Uterus (tissue), 3 donors: ENCODE measurements at regions not wholly inside any gene's neighbourhood (a gene's known extent, or its start where the extent isn't known, plus 50 kb on each side); places are given as distances from the start of the nearest gene placed in this dataset.
"Not testable (repeated sequence)": the region's sequence is repeated elsewhere in the genome, so short reads cannot be mapped to it uniquely, and the experiment has no call there.

ENCODE experiments used
- DNase-seq, 2 donors: peaks; one replicate each; pipeline ENCODE4 v3.0.0-alpha.2; 2019 to 2020
- H3K27ac ChIP-seq, 2 donors: fragments of 200-600 bp; sonication (generic); 1 replicate in 1 of 2; 2 replicates in 1 of 2; pipeline ENCODE4 v1.5.1; 2016 to 2018
- H3K27me3 ChIP-seq, 2 donors: fragments of 200-600 bp; sonication (generic); one replicate each; pipeline ENCODE4 v1.5.1; 2018 to 2019; ENCODE audit warnings: control low read depth in 1 of 2
- H3K36me3 ChIP-seq, 2 donors: fragments of 200-600 bp; sonication (generic); one replicate each; pipeline ENCODE4 v1.5.1; 2019; ENCODE audit warnings: control low read depth in 1 of 2
- H3K4me1 ChIP-seq, 2 donors: fragments of 200-600 bp; sonication (generic); one replicate each; pipeline ENCODE4 v1.5.1; 2018 to 2019; ENCODE audit warnings: control low read depth in 1 of 2
- H3K4me3 ChIP-seq, 2 donors: fragments of 200-600 bp; sonication (generic); 1 replicate in 1 of 2; 2 replicates in 1 of 2; pipeline ENCODE4 v1.5.1; 2018 to 2019; ENCODE audit warnings: mild to moderate bottlenecking in 1 of 2
- H3K9me3 ChIP-seq, 2 donors: fragments of 200-600 bp; sonication (generic); one replicate each; pipeline ENCODE4 v1.5.1; 2019; ENCODE audit warnings: control low read depth in 1 of 2
- POLR2A ChIP-seq, 2 donors: fragments of 450-650 bp; IDR thresholded peaks; one replicate each; pipeline ENCODE4 v1.6.1; 2016; ENCODE audit warnings: antibody characterized with exemption in 2 of 2, mild to moderate bottlenecking in 1 of 2, moderate library complexity in 1 of 2
- intact Hi-C: fragments of 100-400 bp; cut with DNase I; formaldehyde crosslinking; loops from one replicate; pipeline ENCODE4 v1.15.1; 2023; ENCODE audit warnings: low total_unique reads
- TF ChIP-seq, protein P1 (sequence below), 4 experiments: fragments of 200-600 bp in 2 of 4; fragments of 450-650 bp in 2 of 4; sonication (generic) in 2 of 4; IDR thresholded peaks; one replicate each; pipeline ENCODE4 v1.5.1; 2016 to 2019; ENCODE audit warnings: antibody characterized with exemption in 4 of 4, mild to moderate bottlenecking in 2 of 4, moderate library complexity in 1 of 4
- donor health status: DM: yes; HTN: yes; CAD: no.

DNA sequence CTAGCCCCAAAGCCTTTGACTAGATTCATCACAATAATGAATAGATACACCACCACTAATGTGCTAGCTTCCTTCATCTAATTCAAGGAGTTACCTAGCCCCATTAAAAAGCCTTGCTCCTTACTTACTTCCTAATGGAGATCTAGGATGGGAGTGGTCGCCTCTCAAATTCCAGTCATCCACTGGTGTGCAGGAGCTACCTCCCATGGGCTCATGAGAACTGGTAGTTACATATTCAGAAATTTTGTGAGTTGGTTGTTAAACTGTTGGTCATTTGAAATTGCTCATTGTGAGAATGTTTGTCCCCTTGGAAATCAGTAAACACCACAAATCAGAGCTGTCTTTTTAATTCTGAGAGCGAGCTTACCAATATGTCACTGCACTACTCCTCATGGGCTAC is 91.7 kb upstream of the GDNF start:
- H3K4me1 ChIP-seq: no peaks in the 10 kb centered on the region
- DNase-seq: no peak
- no peak overlapping the region for H3K27ac ChIP-seq
- intact Hi-C loops: no loop called here
- no peaks in the 10 kb centered on the region for H3K36me3 ChIP-seq
- H3K4me3 ChIP-seq: no peak overlapping the region
- H3K27me3 ChIP-seq: no peaks in the 10 kb centered on the region
- TF ChIP-seq POLR2A (IDR thresholded peaks at IDR 0.05): no peak
- TF ChIP-seq, protein P1, sequence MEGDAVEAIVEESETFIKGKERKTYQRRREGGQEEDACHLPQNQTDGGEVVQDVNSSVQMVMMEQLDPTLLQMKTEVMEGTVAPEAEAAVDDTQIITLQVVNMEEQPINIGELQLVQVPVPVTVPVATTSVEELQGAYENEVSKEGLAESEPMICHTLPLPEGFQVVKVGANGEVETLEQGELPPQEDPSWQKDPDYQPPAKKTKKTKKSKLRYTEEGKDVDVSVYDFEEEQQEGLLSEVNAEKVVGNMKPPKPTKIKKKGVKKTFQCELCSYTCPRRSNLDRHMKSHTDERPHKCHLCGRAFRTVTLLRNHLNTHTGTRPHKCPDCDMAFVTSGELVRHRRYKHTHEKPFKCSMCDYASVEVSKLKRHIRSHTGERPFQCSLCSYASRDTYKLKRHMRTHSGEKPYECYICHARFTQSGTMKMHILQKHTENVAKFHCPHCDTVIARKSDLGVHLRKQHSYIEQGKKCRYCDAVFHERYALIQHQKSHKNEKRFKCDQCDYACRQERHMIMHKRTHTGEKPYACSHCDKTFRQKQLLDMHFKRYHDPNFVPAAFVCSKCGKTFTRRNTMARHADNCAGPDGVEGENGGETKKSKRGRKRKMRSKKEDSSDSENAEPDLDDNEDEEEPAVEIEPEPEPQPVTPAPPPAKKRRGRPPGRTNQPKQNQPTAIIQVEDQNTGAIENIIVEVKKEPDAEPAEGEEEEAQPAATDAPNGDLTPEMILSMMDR (IDR thresholded peaks at IDR 0.05): no peak
- H3K9me3 ChIP-seq: no peaks in the 10 kb centered on the region

DNA sequence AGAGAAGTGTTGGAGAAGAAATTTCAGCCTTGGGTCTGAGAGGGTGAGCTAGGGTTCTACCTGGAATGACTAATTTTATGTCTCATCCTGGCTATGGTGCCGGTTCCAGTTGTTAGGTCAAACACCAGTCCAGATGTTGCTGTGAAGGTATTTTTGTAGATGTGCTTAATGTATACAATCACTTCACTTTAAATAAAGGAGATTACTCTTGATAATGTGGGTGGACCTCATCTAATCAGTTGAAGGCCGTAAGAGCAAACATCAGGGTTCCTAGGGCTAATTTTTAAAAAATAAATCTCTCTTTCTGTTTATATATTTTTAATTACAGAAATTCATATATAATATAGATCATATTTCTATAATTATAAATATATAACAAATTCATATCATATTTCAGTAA is 90.5 kb upstream of the GDNF start:
- H3K9me3 ChIP-seq: no peaks in the 10 kb centered on the region
- H3K36me3 ChIP-seq: no peaks in the 10 kb centered on the region
- no peak for TF ChIP-seq POLR2A (IDR thresholded peaks at IDR 0.05)
- TF ChIP-seq, protein P1 (IDR thresholded peaks at IDR 0.05): no peak
- H3K27me3 ChIP-seq: no peaks in the 10 kb centered on the region
- H3K4me1 ChIP-seq: no peaks in the 10 kb centered on the region
- H3K4me3 ChIP-seq: no peak overlapping the region
- H3K27ac ChIP-seq: no peak overlapping the region
- intact Hi-C loops: no loop called here
- DNase-seq: no peak

- H3K9me3 ChIP-seq: no peaks in the 10 kb centered on the region
- TF ChIP-seq, protein P1 (IDR thresholded peaks at IDR 0.05): no peak
- no peak for TF ChIP-seq POLR2A (IDR thresholded peaks at IDR 0.05)
- H3K27ac ChIP-seq: no peak overlapping the region
- no peak overlapping the region for H3K4me3 ChIP-seq
- no peaks in the 10 kb centered on the region for H3K36me3 ChIP-seq
- H3K27me3 ChIP-seq: no peaks in the 10 kb centered on the region
- H3K4me1 ChIP-seq: no peaks in the 10 kb centered on the region
- intact Hi-C loops: no loop called here
- no peak for DNase-seq
Observed at GRCh38 chr5:37929791-37930190, 90.0 kb upstream of the GDNF start.

DNA sequence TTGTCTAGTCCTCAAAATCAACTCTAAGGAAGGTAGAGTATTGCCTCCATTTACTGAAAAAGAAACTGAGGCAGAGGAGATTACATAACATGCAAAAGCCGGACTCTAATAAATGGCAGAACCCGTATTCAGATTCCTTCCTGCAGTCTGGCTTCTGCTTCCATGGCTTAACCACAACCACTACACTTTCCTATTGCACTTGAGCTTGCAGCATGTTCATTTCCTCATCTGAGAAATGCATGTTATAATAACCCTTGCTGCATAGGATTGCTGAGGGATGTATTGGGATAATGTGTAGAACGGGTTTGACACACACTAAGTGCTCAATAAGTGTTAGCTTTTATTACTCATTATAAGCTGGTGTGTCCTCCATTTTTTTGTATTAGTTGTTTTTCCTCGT is 87.9 kb upstream of the GDNF start:
- H3K27ac ChIP-seq, H3K4me1 ChIP-seq, H3K9me3 ChIP-seq, DNase-seq, intact Hi-C loops, H3K36me3 ChIP-seq, H3K4me3 ChIP-seq, H3K27me3 ChIP-seq: not testable (repeated sequence)

GRCh38 chr5:37926732-37927131 is 86.9 kb upstream of the GDNF start:
- no peaks in the 10 kb centered on the region for H3K9me3 ChIP-seq
- no peak for DNase-seq
- intact Hi-C loops: no loop called here
- TF ChIP-seq POLR2A (IDR thresholded peaks at IDR 0.05): no peak
- TF ChIP-seq, protein P1 (IDR thresholded peaks at IDR 0.05): no peak
- H3K27ac ChIP-seq: no peak overlapping the region
- H3K27me3 ChIP-seq: no peaks in the 10 kb centered on the region
- H3K36me3 ChIP-seq: no peaks in the 10 kb centered on the region
- H3K4me1 ChIP-seq: no peaks in the 10 kb centered on the region
- H3K4me3 ChIP-seq: no peak overlapping the region

DNA sequence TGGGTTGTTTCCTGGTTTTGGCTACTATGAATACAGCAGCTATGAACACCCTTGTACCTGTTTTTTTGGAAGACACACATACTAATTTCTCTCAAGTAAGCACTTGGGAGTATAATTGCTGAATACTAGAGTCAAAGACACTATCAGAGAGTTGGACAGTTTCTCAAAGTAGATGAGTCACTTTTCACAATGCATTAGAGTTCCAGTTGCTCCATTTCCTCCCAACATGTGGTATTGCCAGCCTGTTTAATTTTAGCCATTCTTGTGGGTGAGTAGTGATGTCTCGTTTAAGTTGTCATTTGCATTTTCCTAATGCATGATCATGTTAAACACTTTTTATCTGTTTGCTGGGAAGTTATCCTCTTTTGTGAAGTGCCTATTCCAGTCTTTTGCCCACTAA is 81.6 kb upstream of the GDNF start:
- H3K27ac ChIP-seq: no peak overlapping the region
- intact Hi-C loops: no loop called here
- no peaks in the 10 kb centered on the region for H3K27me3 ChIP-seq
- TF ChIP-seq, protein P1 (IDR thresholded peaks at IDR 0.05): no peak
- no peak for TF ChIP-seq POLR2A (IDR thresholded peaks at IDR 0.05)
- H3K4me1 ChIP-seq: no peaks in the 10 kb centered on the region
- H3K9me3 ChIP-seq: no peaks in the 10 kb centered on the region
- H3K4me3 ChIP-seq: no peak overlapping the region
- DNase-seq: no peak
- no peaks in the 10 kb centered on the region for H3K36me3 ChIP-seq
